H1 (cell line): ENCODE measurements at regions not wholly inside any gene's neighbourhood (a gene's known extent, or its start where the extent isn't known, plus 50 kb on each side); places are given as distances from the start of the nearest gene placed in this dataset.

Experiments
- FOSL1 ChIP-seq: IDR thresholded peaks from 2 replicates; pipeline ENCODE4 v1.6.1; 2011; ENCODE audit warnings: mild to moderate bottlenecking, low read depth, low read length, moderate library complexity; ENCODE audit not compliant: insufficient read depth
- RAD21 ChIP-seq, 2 experiments: IDR thresholded peaks in 1 of 2; conservative IDR thresholded peaks in 1 of 2; 2 replicates each; pipeline ENCODE4 v1.6.1; 2011; ENCODE audit warnings: low read depth in 2 of 2, low read length in 2 of 2, improper control_type of control experiment in 1 of 2, inconsistent platforms in 1 of 2, mild to moderate bottlenecking in 1 of 2, moderate library complexity in 1 of 2

GRCh38 chr1:238752327-238752726, 634.0 kb upstream of the CHRM3 start (continued):
- no peak for TF ChIP-seq FOSL1
- TF ChIP-seq RAD21 (IDR thresholded peaks at IDR 0.05 in 1 of 2, conservative IDR thresholded peaks at IDR 0.05 in 1 of 2; ENCODE audit: low read depth in 2 of 2, low read length in 2 of 2) = no peak
